ENCODE measurements at regions not wholly inside any gene's neighbourhood (a gene's known extent, or its start where the extent isn't known, plus 50 kb on each side); places are given as distances from the start of the nearest gene placed in this dataset.
"Not testable (repeated sequence)": the region's sequence is repeated elsewhere in the genome, so short reads cannot be mapped to it uniquely, and the experiment has no call there.

DNA sequence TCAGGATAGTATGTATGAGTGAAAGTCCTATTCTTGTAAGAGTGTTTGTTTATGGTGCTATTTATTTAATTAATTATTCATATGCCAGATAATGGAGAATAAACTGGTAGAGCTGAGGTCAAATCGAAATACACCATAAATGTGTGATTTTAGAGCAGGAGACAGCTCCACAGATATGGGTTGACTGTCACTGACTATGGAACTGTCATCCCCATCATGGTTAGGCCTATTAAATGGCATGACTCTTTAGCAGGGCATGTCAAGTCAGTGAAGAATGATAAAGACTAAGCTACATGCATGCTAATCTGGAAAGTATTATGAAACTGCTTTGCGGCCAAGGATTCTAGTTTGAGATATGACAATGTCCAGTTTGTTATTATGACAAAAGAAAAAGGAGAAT, 658.6 kb downstream of the ISL1 start:
- Histone ChIP-seq H3K4me1 (ENCODE audit: control insufficient read depth in 5 of 5, insufficient read depth in 5 of 5, low read length in 5 of 5) (no peaks in the 10 kb centered on the region), H3K27ac (ENCODE audit: low read depth, low read length) (no peak overlapping the region), H3K36me3 (ENCODE audit: control insufficient read depth in 5 of 5, insufficient read depth in 5 of 5, low read length in 5 of 5) (no peaks in the 10 kb centered on the region), H3K4me3 (ENCODE audit: low read depth in 1 of 5, low read length in 5 of 5) (no peak overlapping the region), H3K27me3 (ENCODE audit: control insufficient read depth in 5 of 5, insufficient read depth in 4 of 5, low read length in 5 of 5) (no peaks in the 10 kb centered on the region), H3K9ac (ENCODE audit: low read length in 5 of 5) (no peak overlapping the region), H3K9me3 (ENCODE audit: control insufficient read depth in 5 of 5, low read length in 5 of 5) (no peaks in the 10 kb centered on the region)

DNA sequence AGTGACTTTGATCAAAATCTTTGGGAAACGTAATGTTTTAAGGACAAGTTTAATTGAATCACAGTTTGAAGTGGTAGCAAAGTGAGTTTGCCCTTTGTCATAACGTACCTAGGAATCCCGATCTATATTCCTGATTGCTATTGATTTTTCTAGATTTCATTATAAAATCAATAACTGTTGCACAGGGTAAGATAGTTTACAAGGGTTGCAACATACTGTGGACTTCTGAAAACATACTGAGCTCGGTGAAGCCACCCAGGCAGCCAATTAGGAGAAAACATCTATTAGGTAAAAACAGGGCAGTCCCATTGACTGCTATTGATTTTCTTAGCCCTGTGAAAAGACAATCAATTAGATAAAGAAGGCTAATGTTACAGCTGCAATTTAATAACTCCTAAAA, 659.9 kb downstream of the ISL1 start:
- no peaks in the 10 kb centered on the region for H3K36me3 ChIP-seq (ENCODE audit: control insufficient read depth in 5 of 5, insufficient read depth in 5 of 5, low read length in 5 of 5)
- no peaks in the 10 kb centered on the region for H3K4me1 ChIP-seq (ENCODE audit: control insufficient read depth in 5 of 5, insufficient read depth in 5 of 5, low read length in 5 of 5)
- H3K9ac ChIP-seq (ENCODE audit: low read length in 5 of 5), result no peak overlapping the region
- H3K27ac ChIP-seq (ENCODE audit: low read depth, low read length), result no peak overlapping the region
- H3K27me3 ChIP-seq (ENCODE audit: control insufficient read depth in 5 of 5, insufficient read depth in 4 of 5, low read length in 5 of 5), result no peaks in the 10 kb centered on the region
- no peak overlapping the region for H3K4me3 ChIP-seq (ENCODE audit: low read depth in 1 of 5, low read length in 5 of 5)
- no peaks in the 10 kb centered on the region for H3K9me3 ChIP-seq (ENCODE audit: control insufficient read depth in 5 of 5, low read length in 5 of 5)

DNA sequence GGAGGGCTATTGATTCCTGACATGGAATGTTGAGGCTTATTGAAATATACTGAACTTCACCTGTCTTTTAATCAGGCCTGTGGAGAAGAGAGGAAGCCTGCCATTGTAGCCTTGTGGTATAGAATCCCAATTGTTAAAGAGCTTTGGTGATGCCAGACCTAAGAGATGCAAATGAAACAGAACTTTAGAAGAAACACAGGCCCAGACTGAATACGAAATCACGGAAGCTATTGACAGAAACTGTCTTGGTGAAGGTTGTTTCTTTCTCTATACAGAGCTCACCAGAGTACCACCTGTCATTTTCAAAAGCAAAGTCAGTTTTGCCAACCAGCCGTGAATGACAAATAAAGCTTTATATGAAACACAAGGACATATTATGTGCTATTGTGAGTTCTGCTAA, 660.3 kb downstream of the ISL1 start:
- no peaks in the 10 kb centered on the region for H3K27me3 ChIP-seq (ENCODE audit: control insufficient read depth in 5 of 5, insufficient read depth in 4 of 5, low read length in 5 of 5)
- H3K9ac ChIP-seq (ENCODE audit: low read length in 5 of 5), result no peak overlapping the region
- H3K9me3 ChIP-seq (ENCODE audit: control insufficient read depth in 5 of 5, low read length in 5 of 5), result no peaks in the 10 kb centered on the region
- no peaks in the 10 kb centered on the region for H3K36me3 ChIP-seq (ENCODE audit: control insufficient read depth in 5 of 5, insufficient read depth in 5 of 5, low read length in 5 of 5)
- H3K27ac ChIP-seq (ENCODE audit: low read depth, low read length), result no peak overlapping the region
- no peaks in the 10 kb centered on the region for H3K4me1 ChIP-seq (ENCODE audit: control insufficient read depth in 5 of 5, insufficient read depth in 5 of 5, low read length in 5 of 5)
- no peak overlapping the region for H3K4me3 ChIP-seq (ENCODE audit: low read depth in 1 of 5, low read length in 5 of 5)

DNA sequence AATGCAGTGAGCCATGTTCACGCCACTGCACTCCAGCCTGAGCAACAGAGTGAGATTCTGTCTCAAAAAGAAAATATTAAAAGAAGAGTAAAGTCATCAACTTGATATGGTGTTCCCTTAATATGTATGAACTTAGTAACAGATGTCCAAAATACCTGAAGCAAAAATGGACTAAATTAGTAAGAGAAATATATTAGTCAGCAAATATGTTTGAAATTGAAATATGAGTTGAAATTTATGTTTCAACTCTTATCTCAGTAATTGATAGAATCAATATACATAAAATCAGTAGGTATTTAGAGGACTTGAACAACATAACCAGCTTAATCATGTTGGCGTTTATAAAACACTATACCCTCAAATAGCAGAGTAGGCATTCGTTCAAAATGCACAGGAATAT, 668.5 kb downstream of the ISL1 start:
- Histone ChIP-seq H3K27ac (ENCODE audit: low read depth, low read length) (no peak overlapping the region), H3K9me3 (ENCODE audit: control insufficient read depth in 5 of 5, low read length in 5 of 5) (peaks cover 0 to 8% (median 0%) of the 10 kb centered on the region in 5 donors), H3K9ac (ENCODE audit: low read length in 5 of 5) (no peak overlapping the region), H3K36me3 (ENCODE audit: control insufficient read depth in 5 of 5, insufficient read depth in 5 of 5, low read length in 5 of 5) (no peaks in the 10 kb centered on the region), H3K4me1 (ENCODE audit: control insufficient read depth in 5 of 5, insufficient read depth in 5 of 5, low read length in 5 of 5) (no peaks in the 10 kb centered on the region), H3K27me3 (ENCODE audit: control insufficient read depth in 5 of 5, insufficient read depth in 4 of 5, low read length in 5 of 5) (no peaks in the 10 kb centered on the region), H3K4me3 (ENCODE audit: low read depth in 1 of 5, low read length in 5 of 5) (no peak overlapping the region)

DNA sequence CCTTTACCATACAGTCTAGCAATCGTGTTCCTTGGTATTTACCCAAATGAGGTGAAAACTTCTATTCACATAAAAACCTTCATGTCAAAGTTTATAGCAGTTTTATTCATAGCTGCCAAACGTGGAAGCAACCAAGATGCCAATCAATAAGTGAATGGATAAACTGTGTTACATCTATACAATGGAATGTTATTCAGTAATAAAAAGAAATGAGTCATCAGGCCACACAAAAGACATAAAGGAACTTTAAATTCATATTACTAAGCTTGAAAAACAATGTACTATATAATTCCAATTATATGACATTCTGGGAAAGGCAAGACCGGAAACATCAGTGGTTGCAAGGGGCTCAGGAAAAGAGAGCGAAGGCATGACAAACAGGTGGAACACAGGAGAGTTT, 679.9 kb downstream of the ISL1 start:
- H3K4me1 ChIP-seq (ENCODE audit: control insufficient read depth in 5 of 5, insufficient read depth in 5 of 5, low read length in 5 of 5), result no peaks in the 10 kb centered on the region
- no peak overlapping the region for H3K4me3 ChIP-seq (ENCODE audit: low read depth in 1 of 5, low read length in 5 of 5)
- H3K36me3 ChIP-seq (ENCODE audit: control insufficient read depth in 5 of 5, insufficient read depth in 5 of 5, low read length in 5 of 5), result no peaks in the 10 kb centered on the region
- no peak overlapping the region for H3K27ac ChIP-seq (ENCODE audit: low read depth, low read length)
- H3K9me3 ChIP-seq (ENCODE audit: control insufficient read depth in 5 of 5, low read length in 5 of 5), result peaks cover 0 to 1% (median 0%) of the 10 kb centered on the region in 5 donors
- no peaks in the 10 kb centered on the region for H3K27me3 ChIP-seq (ENCODE audit: control insufficient read depth in 5 of 5, insufficient read depth in 4 of 5, low read length in 5 of 5)
- no peak overlapping the region for H3K9ac ChIP-seq (ENCODE audit: low read length in 5 of 5)

DNA sequence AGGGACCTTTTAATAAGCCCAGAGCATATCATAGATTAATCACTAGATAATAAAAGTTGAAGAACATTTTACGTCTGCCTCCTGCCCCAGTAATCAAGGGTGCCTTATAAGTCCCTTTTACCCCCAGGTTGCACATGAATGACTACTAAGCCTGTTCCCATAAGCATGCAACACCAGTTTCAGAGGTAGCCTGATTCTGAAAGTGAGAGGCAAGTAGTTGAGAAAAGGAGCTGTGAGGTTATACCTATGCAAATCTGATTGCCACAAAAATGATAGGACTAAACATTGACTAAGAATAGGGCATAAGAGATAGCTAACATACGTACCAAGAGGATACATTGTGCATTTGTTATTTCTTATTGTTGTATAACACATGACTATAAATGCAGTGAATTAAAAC, 681.9 kb downstream of the ISL1 start:
- Histone ChIP-seq H3K27me3 (ENCODE audit: control insufficient read depth in 5 of 5, insufficient read depth in 4 of 5, low read length in 5 of 5) (no peaks in the 10 kb centered on the region), H3K4me3 (ENCODE audit: low read depth in 1 of 5, low read length in 5 of 5) (no peak overlapping the region), H3K9me3 (ENCODE audit: control insufficient read depth in 5 of 5, low read length in 5 of 5) (no peaks in the 10 kb centered on the region), H3K4me1 (ENCODE audit: control insufficient read depth in 5 of 5, insufficient read depth in 5 of 5, low read length in 5 of 5) (no peaks in the 10 kb centered on the region), H3K36me3 (ENCODE audit: control insufficient read depth in 5 of 5, insufficient read depth in 5 of 5, low read length in 5 of 5) (no peaks in the 10 kb centered on the region), H3K9ac (ENCODE audit: low read length in 5 of 5) (no peak overlapping the region), H3K27ac (ENCODE audit: low read depth, low read length) (no peak overlapping the region)

DNA sequence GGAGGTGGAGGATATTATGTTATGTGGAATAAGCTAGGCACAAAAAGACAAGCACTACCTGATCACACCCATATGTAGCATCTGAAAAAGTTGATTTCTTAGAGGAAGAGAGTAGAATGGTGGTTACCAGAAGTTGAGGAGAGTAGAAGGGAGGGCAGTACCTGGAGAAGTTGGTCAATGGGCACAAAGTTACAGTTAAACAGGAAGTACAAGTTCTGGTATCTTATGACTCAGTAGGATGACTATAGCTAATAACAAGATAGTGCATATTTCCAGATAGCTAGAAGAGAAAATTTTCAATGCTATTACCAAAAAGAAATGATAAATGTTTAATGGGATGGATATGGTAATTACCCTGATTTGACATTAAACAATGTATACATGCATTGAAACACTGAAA, 686.7 kb downstream of the ISL1 start:
- no peaks in the 10 kb centered on the region for H3K27me3 ChIP-seq (ENCODE audit: control insufficient read depth in 5 of 5, insufficient read depth in 4 of 5, low read length in 5 of 5)
- H3K9ac ChIP-seq (ENCODE audit: low read length in 5 of 5), result no peak overlapping the region
- no peaks in the 10 kb centered on the region for H3K9me3 ChIP-seq (ENCODE audit: control insufficient read depth in 5 of 5, low read length in 5 of 5)
- no peaks in the 10 kb centered on the region for H3K36me3 ChIP-seq (ENCODE audit: control insufficient read depth in 5 of 5, insufficient read depth in 5 of 5, low read length in 5 of 5)
- no peaks in the 10 kb centered on the region for H3K4me1 ChIP-seq (ENCODE audit: control insufficient read depth in 5 of 5, insufficient read depth in 5 of 5, low read length in 5 of 5)
- H3K4me3 ChIP-seq (ENCODE audit: low read depth in 1 of 5, low read length in 5 of 5), result no peak overlapping the region
- no peak overlapping the region for H3K27ac ChIP-seq (ENCODE audit: low read depth, low read length)

DNA sequence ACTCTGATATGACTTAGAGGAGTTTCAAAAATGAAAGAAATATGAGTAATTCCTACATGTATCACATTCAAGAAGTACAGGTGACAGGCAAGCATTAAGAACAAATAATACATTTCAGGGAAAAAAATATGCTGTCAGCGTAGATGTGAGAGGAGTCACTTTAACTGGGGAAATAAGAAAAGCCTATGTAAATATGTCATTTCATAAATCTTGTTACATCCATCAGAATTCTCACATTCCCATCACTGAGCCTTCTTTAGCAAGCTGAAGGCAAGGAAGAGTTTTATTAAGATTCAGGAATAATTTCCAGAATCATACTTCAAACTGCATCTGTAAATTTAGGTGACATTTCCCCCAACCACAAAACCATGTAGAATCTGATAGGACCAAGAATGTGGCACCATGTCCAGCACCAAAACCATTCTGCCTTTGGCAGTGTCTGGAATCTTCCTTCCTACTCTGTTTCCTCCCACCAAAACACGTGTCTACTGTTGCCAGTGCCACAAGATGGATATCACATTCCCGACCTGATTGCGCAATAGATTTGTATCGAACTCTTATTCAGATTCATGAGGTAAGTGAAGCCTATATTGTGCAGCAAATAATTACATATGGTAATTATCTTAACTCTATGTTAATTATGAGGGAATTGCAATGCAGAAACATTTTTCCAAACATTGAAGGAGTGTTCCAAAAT, 690.9 kb downstream of the ISL1 start:
- Histone ChIP-seq H3K9ac (ENCODE audit: low read length in 5 of 5) (no peak overlapping the region), H3K27ac (ENCODE audit: low read depth, low read length) (no peak overlapping the region), H3K27me3 (ENCODE audit: control insufficient read depth in 5 of 5, insufficient read depth in 4 of 5, low read length in 5 of 5) (no peaks in the 10 kb centered on the region), H3K4me1 (ENCODE audit: control insufficient read depth in 5 of 5, insufficient read depth in 5 of 5, low read length in 5 of 5) (no peaks in the 10 kb centered on the region), H3K4me3 (ENCODE audit: low read depth in 1 of 5, low read length in 5 of 5) (no peak overlapping the region), H3K9me3 (ENCODE audit: control insufficient read depth in 5 of 5, low read length in 5 of 5) (no peaks in the 10 kb centered on the region), H3K36me3 (ENCODE audit: control insufficient read depth in 5 of 5, insufficient read depth in 5 of 5, low read length in 5 of 5) (no peaks in the 10 kb centered on the region)

DNA sequence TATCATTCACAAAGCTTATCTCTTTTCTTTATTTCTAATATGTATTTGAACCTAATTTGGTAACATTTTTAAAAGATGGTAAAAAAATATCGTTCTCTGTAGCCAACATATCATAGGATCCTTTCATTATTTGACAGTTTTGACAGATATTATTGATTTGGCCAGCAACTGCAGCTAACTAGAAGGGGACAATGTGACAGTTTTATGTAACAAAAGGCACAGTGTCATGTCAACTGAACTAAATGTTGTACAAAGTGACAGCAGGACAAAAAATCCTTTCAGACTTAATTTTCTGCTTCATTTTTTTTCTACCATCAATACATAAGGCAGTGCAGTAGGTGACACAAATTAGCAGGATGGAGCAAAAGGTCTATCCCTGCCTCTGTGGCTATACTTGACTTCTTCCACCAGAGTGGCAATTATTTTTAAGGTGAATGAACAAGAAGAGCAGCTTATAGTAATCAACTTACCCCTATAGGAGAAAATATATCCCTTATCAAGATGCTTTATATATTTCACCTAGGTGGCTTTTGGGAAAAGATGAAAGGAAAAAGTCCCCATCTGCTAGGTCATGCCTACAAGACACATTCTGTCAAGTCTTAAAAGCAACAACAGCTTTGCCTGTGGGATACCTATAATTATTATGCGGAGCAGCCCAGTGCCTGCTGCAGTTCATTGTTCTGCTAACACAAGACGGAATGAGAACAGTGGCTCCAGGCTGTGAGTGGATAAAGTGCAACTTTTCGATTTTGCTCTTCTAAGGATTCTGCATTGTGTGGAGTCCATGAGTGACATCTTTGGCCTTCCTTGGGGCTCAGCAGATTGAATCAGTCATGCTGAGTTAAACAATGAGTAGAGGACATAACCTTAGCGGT, 694.9 kb downstream of the ISL1 start:
- H3K4me3 ChIP-seq (ENCODE audit: low read depth in 1 of 5, low read length in 5 of 5), result no peak overlapping the region
- no peaks in the 10 kb centered on the region for H3K9me3 ChIP-seq (ENCODE audit: control insufficient read depth in 5 of 5, low read length in 5 of 5)
- H3K27ac ChIP-seq (ENCODE audit: low read depth, low read length), result no peak overlapping the region
- H3K4me1 ChIP-seq (ENCODE audit: control insufficient read depth in 5 of 5, insufficient read depth in 5 of 5, low read length in 5 of 5), result no peaks in the 10 kb centered on the region
- no peak overlapping the region for H3K9ac ChIP-seq (ENCODE audit: low read length in 5 of 5)
- H3K27me3 ChIP-seq (ENCODE audit: control insufficient read depth in 5 of 5, insufficient read depth in 4 of 5, low read length in 5 of 5), result no peaks in the 10 kb centered on the region
- no peaks in the 10 kb centered on the region for H3K36me3 ChIP-seq (ENCODE audit: control insufficient read depth in 5 of 5, insufficient read depth in 5 of 5, low read length in 5 of 5)

DNA sequence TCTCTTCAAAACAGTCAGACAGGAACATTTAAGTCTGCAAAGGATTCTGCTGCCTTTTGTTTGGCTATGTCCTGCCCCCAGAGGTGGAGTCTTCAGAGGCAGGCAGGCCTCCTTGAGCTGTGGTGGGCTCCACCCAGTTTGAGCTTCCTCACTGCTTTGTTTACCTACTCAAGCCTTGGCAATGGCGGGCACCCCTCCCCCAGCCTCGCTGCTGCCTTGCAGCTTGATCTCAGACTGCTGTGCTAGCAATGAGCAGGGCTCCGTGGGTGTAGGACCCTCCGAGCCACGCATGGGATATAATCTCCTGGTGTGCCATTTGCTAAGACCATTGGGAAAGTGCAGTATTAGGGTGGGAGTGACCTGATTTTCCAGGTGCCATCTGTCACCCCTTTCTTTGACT, 685.4 kb upstream of the ITGA1 start:
- not testable (repeated sequence) for H3K36me3 ChIP-seq (ENCODE audit: control insufficient read depth in 5 of 5, insufficient read depth in 5 of 5, low read length in 5 of 5); H3K9me3 ChIP-seq (ENCODE audit: control insufficient read depth in 5 of 5, low read length in 5 of 5); H3K9ac ChIP-seq (ENCODE audit: low read length in 5 of 5); H3K27ac ChIP-seq (ENCODE audit: low read depth, low read length); H3K4me3 ChIP-seq (ENCODE audit: low read depth in 1 of 5, low read length in 5 of 5); H3K4me1 ChIP-seq (ENCODE audit: control insufficient read depth in 5 of 5, insufficient read depth in 5 of 5, low read length in 5 of 5); H3K27me3 ChIP-seq (ENCODE audit: control insufficient read depth in 5 of 5, insufficient read depth in 4 of 5, low read length in 5 of 5)
